Frontal cortex (tissue), 3 donors: ENCODE measurements at regions not wholly inside any gene's neighbourhood (a gene's known extent, or its start where the extent isn't known, plus 50 kb on each side); places are given as distances from the start of the nearest gene placed in this dataset.
"Not testable (repeated sequence)": the region's sequence is repeated elsewhere in the genome, so short reads cannot be mapped to it uniquely, and the experiment has no call there.

ENCODE experiments used
- DNase-seq, 2 donors: peaks; one replicate each; pipeline ENCODE4 v3.0.0; 2012; ENCODE audit warnings: low spot score in 2 of 2
- FAIRE-seq: peaks from 2 replicates; lab custom pipeline; 2012; peaks lifted over from hg19 to GRCh38; lab: Jason Lieb, UNC
- donor health status: control.
- donor health status: control.
- donor health status: control.

GRCh38 chr18:1036926-1037325 is 132.3 kb downstream of the ADCYAP1 start:
- FAIRE-seq: no peak
- no peak for DNase-seq

DNA sequence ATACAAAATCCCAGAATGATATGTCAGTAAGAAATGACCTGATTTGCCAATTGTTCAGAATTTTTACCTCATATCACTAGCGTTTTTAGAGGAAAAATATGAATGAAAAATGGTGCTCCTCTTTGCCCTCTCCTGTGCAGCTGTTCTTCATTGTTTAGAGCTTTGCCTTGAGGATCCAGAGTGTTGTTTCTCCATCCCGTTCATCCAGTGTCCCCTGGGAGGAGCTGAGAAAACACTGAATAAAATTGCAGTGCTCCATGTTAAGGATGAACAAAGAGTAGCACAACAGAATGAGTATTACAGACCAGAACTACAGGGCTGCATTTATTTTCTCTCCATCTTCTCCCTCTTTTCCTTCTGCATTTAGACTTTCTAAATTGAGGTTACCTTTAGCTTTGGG is 133.1 kb downstream of the ADCYAP1 start:
- DNase-seq (no peak), FAIRE-seq (no peak)

DNA sequence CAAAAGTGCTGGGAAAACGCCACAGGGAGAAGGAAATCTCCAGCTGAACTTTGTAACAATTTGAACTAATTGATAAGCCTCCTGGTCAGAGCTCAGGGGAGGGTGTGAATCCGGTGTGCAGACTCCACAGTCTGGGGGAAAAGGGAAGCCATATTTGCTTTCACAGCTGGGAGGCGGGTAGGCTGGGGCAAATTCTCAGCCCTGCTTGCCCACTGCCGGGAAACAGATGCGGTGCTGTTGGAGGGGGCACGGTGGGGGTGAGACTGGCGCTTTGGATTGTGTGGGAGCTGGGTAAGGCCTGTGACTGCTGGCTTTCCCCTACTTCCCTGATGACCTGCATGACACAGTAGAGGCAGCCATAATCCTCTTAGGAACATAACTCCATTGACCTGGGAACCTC is 134.8 kb downstream of the ADCYAP1 start:
- no peak for DNase-seq
- no peak for FAIRE-seq

- not testable (repeated sequence) for FAIRE-seq, DNase-seq
Observed at GRCh38 chr18:1043039-1043438, 138.4 kb downstream of the ADCYAP1 start.

DNA sequence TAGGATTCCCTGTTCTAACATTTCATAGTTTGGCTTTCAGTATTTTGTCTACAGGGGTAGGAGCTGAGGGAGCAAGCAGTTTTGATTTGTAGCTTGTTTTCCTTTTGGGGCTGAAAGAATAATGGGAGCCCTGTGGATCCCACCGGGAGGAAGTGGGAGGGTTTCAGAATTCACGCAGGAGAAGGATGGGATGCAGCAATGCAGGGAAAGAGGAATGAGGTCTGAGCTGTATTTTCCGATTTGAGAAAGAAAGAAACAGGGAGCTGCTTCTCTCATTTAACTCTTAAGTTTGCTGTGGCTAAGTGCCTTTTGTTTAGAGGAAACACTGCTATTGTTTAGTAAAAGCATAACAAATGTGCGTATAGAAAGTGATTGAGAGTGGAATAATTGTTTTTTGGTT is 141.0 kb downstream of the ADCYAP1 start:
- DNase-seq (no peak), FAIRE-seq (no peak)

- no peak for DNase-seq
- FAIRE-seq: no peak
Observed at GRCh38 chr18:1047406-1047805, 142.7 kb downstream of the ADCYAP1 start.

DNA sequence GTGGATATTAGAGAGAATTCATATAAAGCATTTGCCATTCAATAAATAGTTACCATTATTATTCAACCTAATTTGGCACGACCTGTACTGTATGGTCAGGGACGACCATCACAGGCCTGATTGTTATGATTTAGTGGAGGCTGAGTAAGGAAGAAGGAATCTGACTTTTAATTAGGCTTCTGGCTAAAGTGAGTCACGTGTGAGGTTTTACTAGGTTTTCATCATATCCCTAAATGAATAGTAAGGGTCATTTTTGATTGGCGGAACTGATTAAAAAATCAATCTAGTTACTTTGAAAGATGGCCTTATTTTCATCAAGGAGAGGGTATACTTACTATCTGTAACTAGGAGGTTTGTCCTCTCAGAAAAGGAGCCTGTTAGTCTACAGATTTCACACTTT is 143.4 kb downstream of the ADCYAP1 start:
- FAIRE-seq (no peak), DNase-seq (no peak)

- DNase-seq: no peak
- FAIRE-seq: no peak
Observed at GRCh38 chr18:1049173-1049572, 144.5 kb downstream of the ADCYAP1 start.

- FAIRE-seq: no peak
Observed at GRCh38 chr18:1050012-1050657, 145.5 kb downstream of the ADCYAP1 start.

DNA sequence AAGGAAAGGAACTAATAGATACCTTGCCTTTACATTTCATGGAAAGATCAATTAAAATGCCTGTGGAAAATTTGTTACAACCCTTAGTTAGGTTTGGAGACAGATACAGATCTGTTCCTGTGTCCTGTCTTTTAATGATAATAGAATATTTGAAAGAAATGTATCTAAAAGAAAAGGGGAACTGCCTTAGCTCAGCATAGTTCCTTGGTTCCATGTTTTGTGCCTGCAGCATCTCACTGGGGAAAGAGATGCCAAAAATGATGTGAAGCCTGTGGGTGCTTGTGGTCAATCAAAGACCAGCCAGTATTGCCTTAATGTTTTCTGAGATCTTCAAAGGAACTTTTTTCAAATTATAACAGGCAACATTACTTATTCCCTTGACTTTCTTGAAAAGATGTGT is 147.6 kb downstream of the ADCYAP1 start:
- no peak for DNase-seq
- FAIRE-seq: no peak

More at GRCh38 chr18:1050012-1050657, 145.5 kb downstream of the ADCYAP1 start:
- no peak for DNase-seq

DNA sequence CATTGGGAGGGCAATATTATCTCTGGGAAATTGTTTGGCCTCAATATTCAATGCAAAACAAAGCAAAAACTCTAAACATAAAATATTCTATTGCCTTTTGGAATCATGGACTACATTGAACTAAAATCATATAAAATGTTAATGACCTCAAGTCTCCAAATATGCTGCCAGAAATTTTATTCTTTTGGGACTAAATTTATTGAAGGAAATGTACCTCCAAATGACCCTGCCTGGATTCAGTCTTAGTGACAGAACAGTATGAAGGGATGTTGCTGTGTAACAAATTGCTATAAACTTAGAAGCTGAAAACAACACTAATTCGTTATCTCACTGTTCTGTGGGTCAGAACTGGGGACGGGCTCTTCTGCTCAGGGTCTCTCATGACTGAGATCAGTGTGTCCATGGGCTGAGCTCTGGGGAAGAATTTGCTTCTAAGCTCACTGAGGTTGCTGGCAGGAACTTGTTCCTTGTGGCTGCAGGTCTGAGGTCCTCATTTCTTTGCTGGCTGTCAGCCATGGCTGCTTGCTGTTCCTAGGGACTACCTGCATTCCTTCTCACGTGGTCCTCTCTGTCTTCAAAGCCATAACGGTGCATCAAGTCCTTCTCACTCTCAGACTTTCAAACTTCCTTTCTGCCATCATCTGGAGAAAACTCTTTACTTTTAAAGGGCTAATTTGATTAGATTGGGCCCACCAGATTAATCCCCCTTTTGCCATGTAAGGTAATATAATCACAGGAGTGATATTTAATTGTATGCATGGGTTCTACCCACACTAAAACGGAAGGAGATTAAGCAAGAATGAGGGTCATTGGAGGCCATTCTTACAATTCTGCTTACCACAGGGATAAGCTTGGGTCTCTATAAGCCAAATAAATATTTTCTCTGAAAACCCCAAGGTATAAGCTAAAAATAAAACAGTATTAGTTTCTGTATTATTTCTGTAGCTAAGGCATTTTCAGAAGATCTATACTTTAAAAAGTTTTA is 149.0 kb downstream of the ADCYAP1 start:
- DNase-seq: no peak

GRCh38 chr18:1056404-1056803 is 151.7 kb downstream of the ADCYAP1 start:
- FAIRE-seq: no peak
- DNase-seq: no peak

More for the DNA sequence above, 149.0 kb downstream of the ADCYAP1 start:
- FAIRE-seq: no peak

- FAIRE-seq (no peak), DNase-seq (no peak)
Observed at GRCh38 chr18:1057367-1057766, 152.7 kb downstream of the ADCYAP1 start.

- no peak for FAIRE-seq
- DNase-seq: no peak
Observed at GRCh38 chr18:1062588-1062987, 157.9 kb downstream of the ADCYAP1 start.

GRCh38 chr18:1075322-1075721 is 170.7 kb downstream of the ADCYAP1 start:
- DNase-seq (no peak), FAIRE-seq (no peak)

- FAIRE-seq (no peak), DNase-seq (no peak)
Observed at GRCh38 chr18:1075876-1076275, 171.2 kb downstream of the ADCYAP1 start.

GRCh38 chr18:1078301-1078700 is 173.6 kb downstream of the ADCYAP1 start:
- DNase-seq (no peak), FAIRE-seq (no peak)

GRCh38 chr18:1083675-1084074 is 179.0 kb downstream of the ADCYAP1 start:
- not testable (repeated sequence) for DNase-seq
- peak; percentile 21 for FAIRE-seq

DNA sequence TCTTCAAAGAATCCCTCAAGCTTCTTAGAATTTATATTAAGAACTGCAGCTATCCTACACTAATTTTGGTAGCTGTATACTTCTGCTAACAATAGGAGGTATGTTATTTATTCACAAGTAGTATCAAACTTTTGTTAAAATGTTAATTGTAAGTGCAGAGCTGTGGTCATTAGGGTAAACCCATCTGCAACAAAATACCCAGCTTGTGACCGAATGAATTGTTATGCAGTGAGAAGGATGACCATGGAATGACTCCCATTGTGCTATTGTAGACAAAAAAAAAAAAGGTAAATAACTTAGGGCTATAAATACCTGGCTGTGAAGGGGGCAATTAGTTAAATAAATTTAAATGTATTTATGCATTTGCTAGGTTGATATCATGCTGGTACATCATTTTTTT is 186.1 kb downstream of the ADCYAP1 start:
- FAIRE-seq (no peak), DNase-seq (no peak)

GRCh38 chr18:1092228-1092627 is 187.6 kb downstream of the ADCYAP1 start:
- DNase-seq (no peak), FAIRE-seq (no peak)

DNA sequence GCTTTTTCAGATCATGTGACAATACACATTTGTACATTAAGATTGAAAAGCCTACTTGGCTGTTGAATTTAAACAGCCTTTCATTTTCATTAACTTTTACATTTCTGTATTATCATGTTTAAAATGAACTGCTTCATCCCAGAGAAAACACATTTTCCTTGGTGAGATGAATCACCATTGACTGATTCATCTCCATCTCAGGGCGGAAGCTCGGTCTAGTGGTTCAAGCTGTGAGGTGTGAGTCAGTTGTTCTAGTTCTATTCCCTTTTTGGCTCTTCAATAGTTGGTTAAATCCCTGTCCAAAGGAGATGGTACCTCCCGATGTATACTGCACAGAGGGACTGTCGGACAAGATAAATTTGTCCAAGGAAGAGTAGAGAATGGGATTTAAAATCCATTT is 189.7 kb downstream of the ADCYAP1 start:
- DNase-seq (peak in 1 of 2 donors; percentile 15), FAIRE-seq (no peak)
